ENCODE measurements at regions not wholly inside any gene's neighbourhood (a gene's known extent, or its start where the extent isn't known, plus 50 kb on each side); places are given as distances from the start of the nearest gene placed in this dataset.
"Not testable (repeated sequence)": the region's sequence is repeated elsewhere in the genome, so short reads cannot be mapped to it uniquely, and the experiment has no call there.

- TF ChIP-seq CTCF (conservative IDR thresholded peaks at IDR 0.05); ZFX (IDR thresholded peaks at IDR 0.05): not testable (repeated sequence)
Measured at GRCh38 chr7:103223065-103223464, 74.2 kb upstream of the NAPEPLD start.

Measured in C4-2B (cell line).